Stomach (tissue), 8 donors: ENCODE measurements at regions not wholly inside any gene's neighbourhood (a gene's known extent, or its start where the extent isn't known, plus 50 kb on each side); places are given as distances from the start of the nearest gene placed in this dataset.

Source experiments
- DNase-seq, 2 donors: peaks; one replicate each; pipeline versions ENCODE4 v3.0.0 to v3.0.0-alpha.2; 2013 to 2019
- H3K27ac ChIP-seq, 5 donors: fragments of 200-600 bp in 4 of 5; sonication (generic) in 4 of 5; one replicate each; pipeline ENCODE4 v1.5.1; 2013 to 2019; ENCODE audit warnings: mild to moderate bottlenecking in 1 of 5, moderate library complexity in 1 of 5
- H3K27me3 ChIP-seq, 3 donors: fragments of 200-600 bp; sonication (generic); one replicate each; pipeline ENCODE4 v1.5.1; 2017 to 2019; ENCODE audit warnings: mixed run types in 1 of 3
- H3K36me3 ChIP-seq, 4 donors: fragments of 200-600 bp; sonication (generic); 1 replicate in 3 of 4; 2 replicates in 1 of 4; pipeline ENCODE4 v1.5.1; 2016 to 2019
- H3K4me1 ChIP-seq, 4 donors: fragments of 200-600 bp; sonication (generic); one replicate each; pipeline ENCODE4 v1.5.1; 2016 to 2019
- H3K4me3 ChIP-seq, 4 donors: fragments of 200-600 bp; sonication (generic) in 3 of 4; one replicate each; pipeline ENCODE4 v1.5.1; 2016 to 2019; ENCODE audit warnings: mild to moderate bottlenecking in 1 of 4
- H3K9me3 ChIP-seq, 4 donors: fragments of 200-600 bp; sonication (generic); one replicate each; pipeline ENCODE4 v1.5.1; 2016 to 2019
- EP300 ChIP-seq: sonication (generic); formaldehyde crosslinking; IDR thresholded peaks from one replicate; pipeline ENCODE4 v1.6.1; 2017; ENCODE audit warnings: antibody characterized with exemption
- POLR2A ChIP-seq, 4 donors: fragments of 450-650 bp; IDR thresholded peaks; one replicate each; pipeline ENCODE4 v1.6.1; 2016; ENCODE audit warnings: antibody characterized with exemption in 4 of 4, control low read depth in 2 of 4, mild to moderate bottlenecking in 1 of 4, moderate library complexity in 1 of 4
- POLR2AphosphoS5 ChIP-seq, 3 donors: sonication (generic); formaldehyde crosslinking; IDR thresholded peaks; one replicate each; pipeline ENCODE4 v1.6.1; 2016; ENCODE audit warnings: antibody characterized with exemption in 3 of 3
- WGBS, 5 donors: extraction: QIAGEN DNeasy Blood & Tissue Kit in 3 of 5; methylation state at CpG; one replicate each; pipeline versions ENCODE4 v1.1.5 to v1.1.7; 2013 to 2018; 5-methylcytosine and 5-hydroxymethylcytosine counted together
- intact Hi-C: fragments of 100-400 bp; cut with DNase I; formaldehyde crosslinking; loops from one replicate; pipeline ENCODE4 v1.15.1; 2023; ENCODE audit warnings: low total_unique reads
- TF ChIP-seq, protein P1 (sequence below), 7 experiments: fragments of 450-650 bp in 4 of 7; fragments of 200-600 bp in 3 of 7; sonication (generic) in 3 of 7; IDR thresholded peaks; one replicate each; pipeline ENCODE4 v1.5.1; 2016 to 2019; ENCODE audit warnings: antibody characterized with exemption in 7 of 7, control low read depth in 2 of 7, mild to moderate bottlenecking in 1 of 7
- donor health status: healthy with polysubstance abuse.
- donor health status: Bipolar disorder and iron deficiency.
- donor health status: healthy.

DNA sequence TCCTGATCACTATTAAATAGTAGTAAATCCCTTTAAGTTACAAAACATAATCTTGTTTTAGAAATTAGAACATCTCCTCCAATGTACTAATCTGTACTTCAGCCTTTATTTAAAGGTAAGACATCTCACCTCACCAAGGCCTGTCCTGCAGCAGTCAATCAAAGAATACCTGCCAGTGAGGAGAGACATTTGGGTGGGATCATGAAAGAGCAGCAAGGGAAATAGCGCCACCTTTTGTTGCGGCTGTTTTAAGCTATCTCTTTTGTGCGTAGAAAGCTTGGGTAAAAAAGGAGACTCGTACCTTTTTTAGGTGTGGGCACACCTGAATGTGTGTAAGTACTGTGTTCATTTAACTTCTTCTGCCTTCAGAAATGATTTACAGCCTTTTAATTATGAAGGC, 117.8 kb upstream of the TMTC1 start:
- intact Hi-C loops: no loop called here
- Histone ChIP-seq H3K4me3 (no peak overlapping the region), H3K27ac (no peak overlapping the region), H3K36me3 (no peaks in the 10 kb centered on the region), H3K27me3 (no peaks in the 10 kb centered on the region), H3K9me3 (no peaks in the 10 kb centered on the region), H3K4me1 (no peaks in the 10 kb centered on the region)
- no peak for DNase-seq
- TF ChIP-seq POLR2AphosphoS5 (IDR thresholded peaks at IDR 0.05): no peak
- WGBS, 5 donors: 67 to 81% (median 69%) methylated on average over 4 of the region's 4 CpGs

DNA sequence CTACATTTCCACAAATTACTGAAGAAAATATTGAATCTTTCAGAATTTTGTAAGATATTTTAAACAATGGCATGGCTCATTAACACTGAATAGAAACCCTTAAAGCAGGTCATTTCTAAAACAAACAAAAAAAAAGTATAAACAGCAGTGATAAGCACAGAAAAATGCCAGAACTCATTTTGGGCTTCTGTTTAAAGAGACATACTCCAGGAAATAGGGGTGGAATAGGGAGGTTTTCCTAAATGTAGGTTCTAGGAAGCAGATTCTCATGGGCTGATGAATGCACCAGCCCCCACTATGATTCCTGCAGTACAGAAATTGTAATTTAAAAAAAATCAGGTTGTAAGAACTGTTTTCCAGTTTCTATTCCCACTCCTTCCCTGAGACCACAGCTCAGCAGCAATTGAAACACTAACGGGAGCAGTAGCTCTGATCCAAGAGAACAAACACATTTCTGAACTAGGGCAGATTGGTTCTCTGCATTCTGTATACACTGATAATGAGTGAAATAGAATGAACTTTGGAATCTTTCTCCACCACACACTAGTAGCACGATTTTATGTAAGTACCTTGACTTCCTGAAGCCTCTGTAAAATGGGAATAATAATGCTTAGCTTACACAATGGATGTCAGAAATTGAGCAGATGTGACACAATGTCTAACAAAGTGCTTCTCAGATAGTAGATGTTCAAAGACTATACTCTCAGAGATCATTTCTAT, 115.6 kb upstream of the TMTC1 start:
- intact Hi-C loops: no loop called here
- 19 to 51% (median 46%) methylated on average over 2 of the region's 2 CpGs for WGBS, 5 donors

DNA sequence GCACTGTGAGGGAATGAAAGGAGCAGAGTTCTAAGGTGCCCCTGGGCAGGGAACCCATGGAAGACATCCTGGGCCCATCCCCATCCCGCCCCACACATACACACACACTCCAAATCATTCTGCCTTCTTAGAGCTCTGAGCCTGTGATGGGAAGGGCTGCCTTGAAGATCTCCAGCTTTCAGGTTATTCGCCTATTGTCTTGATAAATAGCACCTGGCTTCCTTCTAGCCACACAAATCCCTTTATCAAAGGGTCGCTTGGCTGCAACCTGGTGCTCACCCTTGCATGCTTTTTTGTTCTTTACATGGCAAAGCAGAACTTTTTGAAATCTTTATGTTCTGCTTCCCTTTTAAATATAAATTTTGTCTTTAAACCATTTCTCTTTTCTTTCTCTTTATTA, 112.2 kb upstream of the TMTC1 start:
- WGBS, 5 donors: 57 to 90% (median 71%) methylated on average over 3 of the region's 3 CpGs
- H3K36me3 ChIP-seq: no peaks in the 10 kb centered on the region
- intact Hi-C loops: no loop called here
- DNase-seq: no peak
- no peak overlapping the region for H3K4me3 ChIP-seq
- H3K27me3 ChIP-seq: no peaks in the 10 kb centered on the region
- H3K4me1 ChIP-seq: no peaks in the 10 kb centered on the region
- H3K27ac ChIP-seq: no peak overlapping the region
- no peaks in the 10 kb centered on the region for H3K9me3 ChIP-seq
- TF ChIP-seq POLR2AphosphoS5 (IDR thresholded peaks at IDR 0.05) (no peak), POLR2A (IDR thresholded peaks at IDR 0.05) (no peak)

More for the DNA sequence above, 115.6 kb upstream of the TMTC1 start:
- Histone ChIP-seq H3K4me3 (no peak overlapping the region), H3K4me1 (no peaks in the 10 kb centered on the region), H3K27me3 (no peaks in the 10 kb centered on the region), H3K27ac (no peak overlapping the region), H3K9me3 (no peaks in the 10 kb centered on the region), H3K36me3 (no peaks in the 10 kb centered on the region)
- no peak for DNase-seq
- TF ChIP-seq, protein P1, sequence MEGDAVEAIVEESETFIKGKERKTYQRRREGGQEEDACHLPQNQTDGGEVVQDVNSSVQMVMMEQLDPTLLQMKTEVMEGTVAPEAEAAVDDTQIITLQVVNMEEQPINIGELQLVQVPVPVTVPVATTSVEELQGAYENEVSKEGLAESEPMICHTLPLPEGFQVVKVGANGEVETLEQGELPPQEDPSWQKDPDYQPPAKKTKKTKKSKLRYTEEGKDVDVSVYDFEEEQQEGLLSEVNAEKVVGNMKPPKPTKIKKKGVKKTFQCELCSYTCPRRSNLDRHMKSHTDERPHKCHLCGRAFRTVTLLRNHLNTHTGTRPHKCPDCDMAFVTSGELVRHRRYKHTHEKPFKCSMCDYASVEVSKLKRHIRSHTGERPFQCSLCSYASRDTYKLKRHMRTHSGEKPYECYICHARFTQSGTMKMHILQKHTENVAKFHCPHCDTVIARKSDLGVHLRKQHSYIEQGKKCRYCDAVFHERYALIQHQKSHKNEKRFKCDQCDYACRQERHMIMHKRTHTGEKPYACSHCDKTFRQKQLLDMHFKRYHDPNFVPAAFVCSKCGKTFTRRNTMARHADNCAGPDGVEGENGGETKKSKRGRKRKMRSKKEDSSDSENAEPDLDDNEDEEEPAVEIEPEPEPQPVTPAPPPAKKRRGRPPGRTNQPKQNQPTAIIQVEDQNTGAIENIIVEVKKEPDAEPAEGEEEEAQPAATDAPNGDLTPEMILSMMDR (IDR thresholded peaks at IDR 0.05): no peak
- TF ChIP-seq EP300 (no peak), POLR2A (IDR thresholded peaks at IDR 0.05) (no peak), POLR2AphosphoS5 (IDR thresholded peaks at IDR 0.05) (no peak)

DNA sequence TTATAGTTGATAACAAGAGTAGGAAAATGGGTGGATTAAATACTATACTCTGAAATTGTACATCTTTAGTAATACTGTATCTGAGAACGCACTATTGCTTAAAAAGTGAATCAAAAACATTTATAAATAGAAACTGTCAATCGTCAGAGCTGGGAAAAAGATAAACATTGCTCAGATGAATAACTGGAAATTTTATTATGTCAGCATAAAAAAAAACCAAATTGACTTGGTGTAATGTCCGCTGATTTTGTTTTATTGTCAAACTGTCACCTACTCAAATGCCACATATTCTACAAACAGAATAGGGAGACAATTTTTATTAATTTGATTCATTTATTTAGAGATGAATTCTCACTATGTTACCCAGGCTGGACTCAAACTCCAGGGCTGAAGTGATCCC, 109.3 kb upstream of the TMTC1 start:
- Histone ChIP-seq H3K9me3 (no peaks in the 10 kb centered on the region), H3K4me1 (no peaks in the 10 kb centered on the region), H3K27ac (no peak overlapping the region), H3K36me3 (no peaks in the 10 kb centered on the region), H3K4me3 (no peak overlapping the region), H3K27me3 (no peaks in the 10 kb centered on the region)
- intact Hi-C loops: no loop called here
- WGBS, 5 donors: 80 to 84% (median 82%) methylated on average over 3 of the region's 3 CpGs
- no peak for DNase-seq
- TF ChIP-seq EP300 (no peak), POLR2AphosphoS5 (IDR thresholded peaks at IDR 0.05) (no peak), POLR2A (IDR thresholded peaks at IDR 0.05) (no peak)
- TF ChIP-seq, protein P1 (IDR thresholded peaks at IDR 0.05): no peak

DNA sequence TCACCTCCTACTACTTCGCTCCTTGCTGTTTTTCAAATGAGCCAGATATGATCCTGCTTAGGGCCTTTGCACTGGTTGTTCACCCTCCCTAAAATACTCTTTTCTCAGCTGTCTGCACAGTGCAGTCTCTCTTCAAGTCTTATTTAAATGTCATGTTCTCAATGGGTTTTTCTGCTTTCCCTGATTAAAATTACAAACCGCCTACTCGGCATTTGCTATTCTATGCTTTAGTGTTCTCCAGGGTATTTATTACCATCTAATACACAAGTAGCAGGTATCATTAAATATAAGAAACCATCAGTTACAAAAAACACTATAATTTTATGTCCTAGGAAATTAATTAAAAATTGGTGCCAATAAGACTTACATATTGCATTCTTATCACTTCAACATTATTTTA, 108.0 kb upstream of the TMTC1 start:
- WGBS, 5 donors: 33 to 97% (median 69%) methylated on average over 3 of the region's 3 CpGs
- no peak for DNase-seq
- no peak overlapping the region for H3K4me3 ChIP-seq

More for the DNA sequence above, 108.0 kb upstream of the TMTC1 start:
- intact Hi-C loops: no loop called here
- Histone ChIP-seq H3K9me3 (no peaks in the 10 kb centered on the region), H3K27ac (no peak overlapping the region), H3K27me3 (no peaks in the 10 kb centered on the region), H3K36me3 (no peaks in the 10 kb centered on the region), H3K4me1 (no peaks in the 10 kb centered on the region)
- TF ChIP-seq EP300 (no peak), POLR2A (IDR thresholded peaks at IDR 0.05) (no peak), POLR2AphosphoS5 (IDR thresholded peaks at IDR 0.05) (no peak)
- TF ChIP-seq, protein P1 (IDR thresholded peaks at IDR 0.05): no peak
